HAP-1 (cell line): ENCODE measurements at regions not wholly inside any gene's neighbourhood (a gene's known extent, or its start where the extent isn't known, plus 50 kb on each side); places are given as distances from the start of the nearest gene placed in this dataset.

Experiments used
- DNase-seq, 2 experiments: peaks; one replicate each; pipeline ENCODE4 v3.0.0-alpha.2; 2016 to 2020; ENCODE audit warnings: low spot score in 2 of 2
- H3K27me3 ChIP-seq: fragments of 250-450 bp; sonication (Bioruptor Pico); 2 replicates; pipeline ENCODE4 v1.5.1; 2020; ENCODE audit warnings: low read depth, mild to moderate bottlenecking, moderate library complexity
- H3K36me3 ChIP-seq: fragments of 250-450 bp; sonication (Bioruptor Pico); replicated peaks from 2 replicates; pipeline ENCODE4 v1.5.1; 2020; ENCODE audit warnings: mild to moderate bottlenecking
- H3K4me1 ChIP-seq: fragments of 250-450 bp; sonication (Bioruptor Pico); 2 replicates; pipeline ENCODE4 v1.5.1; 2020; ENCODE audit warnings: mild to moderate bottlenecking
- H3K4me3 ChIP-seq: fragments of 250-450 bp; sonication (Bioruptor Pico); 2 replicates; pipeline ENCODE4 v1.5.1; 2020; ENCODE audit warnings: mild to moderate bottlenecking, moderate library complexity
- H3K9me3 ChIP-seq: fragments of 250-450 bp; sonication (Bioruptor Pico); 2 replicates; pipeline ENCODE4 v1.5.1; 2020; ENCODE audit warnings: mild to moderate bottlenecking, moderate library complexity
- in situ Hi-C: fragments of 300-500 bp; cut with MboI; formaldehyde crosslinking; loops from 3 replicates; pipeline ENCODE4 v1.14.3; 2020; ENCODE audit warnings: low sequenced_read_pairs, inconsistent platforms, mixed read lengths

DNA sequence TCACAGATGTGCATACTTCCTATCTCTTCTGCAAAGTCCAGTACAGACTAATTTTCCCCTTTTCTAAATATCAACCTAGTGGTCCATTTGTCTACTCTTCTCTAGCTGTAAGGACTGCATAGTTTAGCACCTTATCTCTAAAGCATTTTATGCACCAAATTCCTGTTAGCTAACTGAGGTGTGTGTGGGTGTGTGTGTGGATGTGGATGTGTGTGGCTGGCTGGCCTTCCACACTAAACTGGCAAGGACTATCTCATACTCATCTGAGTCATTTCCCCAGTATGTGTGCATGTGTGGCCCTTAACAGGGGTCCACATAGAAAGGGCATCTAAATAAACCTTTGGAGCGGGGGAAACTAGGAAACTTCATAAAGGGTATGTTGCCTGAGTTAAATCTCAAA is 139.6 kb downstream of the TTC32 start:
- Histone ChIP-seq H3K9me3 (no peaks in the 10 kb centered on the region), H3K4me1 (no peaks in the 10 kb centered on the region), H3K4me3 (no peak overlapping the region), H3K36me3 (no peaks in the 10 kb centered on the region), H3K27me3 (no peaks in the 10 kb centered on the region)
- DNase-seq: no peak
- in situ Hi-C loops: no loop called here

DNA sequence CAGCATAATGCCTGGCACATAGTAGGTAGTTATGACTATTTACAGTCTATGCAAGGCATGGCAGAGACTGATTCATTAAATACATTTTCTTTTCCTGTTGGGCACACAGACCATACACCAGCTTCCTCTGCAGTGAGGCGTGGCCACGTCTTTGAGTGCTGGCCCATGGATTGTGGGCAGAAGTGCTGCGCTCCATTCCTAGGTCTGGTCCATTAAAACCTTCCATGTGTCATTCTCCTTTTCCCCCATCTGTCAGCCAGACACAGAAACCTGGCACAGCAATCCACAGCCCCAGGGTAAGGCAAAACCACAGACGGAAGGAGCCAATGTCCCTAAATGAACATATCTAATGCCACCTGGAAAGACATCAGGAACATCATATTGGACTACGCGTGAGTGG is 141.9 kb downstream of the TTC32 start:
- Histone ChIP-seq H3K4me1 (no peaks in the 10 kb centered on the region), H3K27me3 (no peaks in the 10 kb centered on the region), H3K36me3 (no peaks in the 10 kb centered on the region), H3K4me3 (no peak overlapping the region), H3K9me3 (no peaks in the 10 kb centered on the region)
- no peak for DNase-seq
- in situ Hi-C loops: no loop called here

DNA sequence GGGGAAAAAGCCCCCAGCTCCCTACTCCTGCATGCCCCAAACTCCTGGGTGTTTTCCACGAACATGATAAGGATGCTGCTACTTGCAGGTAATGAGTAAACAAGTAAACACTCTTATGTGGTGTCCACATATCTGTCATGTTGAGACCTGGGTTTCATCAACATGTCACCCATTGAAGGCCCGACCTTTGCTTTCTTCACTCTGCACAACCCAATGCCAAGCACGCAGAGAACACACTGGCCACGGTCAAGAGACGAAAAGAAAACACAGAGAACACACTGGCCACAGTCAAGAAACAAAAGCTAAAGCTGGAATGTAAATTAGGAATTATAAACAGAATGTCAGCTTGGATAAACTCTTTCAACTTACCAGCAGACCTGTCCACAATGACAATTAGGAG is 143.1 kb downstream of the TTC32 start:
- no peaks in the 10 kb centered on the region for H3K36me3 ChIP-seq
- no peak overlapping the region for H3K4me3 ChIP-seq
- no peaks in the 10 kb centered on the region for H3K27me3 ChIP-seq
- H3K9me3 ChIP-seq: no peaks in the 10 kb centered on the region
- in situ Hi-C loops: no loop called here
- H3K4me1 ChIP-seq: no peaks in the 10 kb centered on the region
- DNase-seq: no peak

DNA sequence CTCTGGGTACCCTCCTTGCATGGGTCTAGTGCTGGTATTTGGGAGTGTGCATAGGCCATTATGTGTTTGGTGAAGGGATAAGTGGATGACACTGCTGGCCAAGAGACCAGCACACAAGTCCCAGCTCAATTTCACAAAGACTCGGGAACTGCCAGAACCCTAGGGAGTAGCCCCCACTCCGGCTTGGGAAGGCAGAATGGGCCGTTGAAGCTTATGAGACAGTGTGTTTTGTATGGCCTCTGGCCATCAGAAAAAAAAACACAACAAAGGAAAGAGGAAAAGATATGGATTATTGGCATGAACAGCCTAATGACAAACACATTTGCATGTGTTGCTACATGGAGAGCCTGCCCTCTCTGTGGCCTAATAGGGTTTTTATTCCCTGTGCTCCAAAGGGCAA is 144.2 kb downstream of the TTC32 start:
- Histone ChIP-seq H3K9me3 (no peaks in the 10 kb centered on the region), H3K4me3 (no peak overlapping the region), H3K4me1 (no peaks in the 10 kb centered on the region), H3K36me3 (no peaks in the 10 kb centered on the region), H3K27me3 (no peaks in the 10 kb centered on the region)
- DNase-seq: no peak
- in situ Hi-C loops: no loop called here

DNA sequence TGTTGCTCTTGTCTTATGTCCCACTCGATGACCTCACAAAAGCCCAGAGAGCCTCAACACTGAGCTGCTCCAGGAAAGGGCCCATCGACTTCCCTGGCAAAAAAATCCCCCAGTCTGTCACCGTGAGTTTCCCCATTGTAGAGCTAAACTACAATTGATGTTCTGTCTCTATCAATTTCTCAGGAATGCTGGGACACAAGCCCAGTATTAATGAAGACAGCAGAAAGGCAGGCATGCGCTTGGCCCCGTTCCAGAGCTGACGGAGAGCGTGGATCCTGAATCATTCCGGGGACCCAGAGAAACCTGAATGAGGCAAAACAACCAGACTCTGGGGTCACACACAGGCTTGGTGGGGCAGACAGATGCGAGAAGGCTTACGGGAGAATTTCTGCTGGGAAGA is 146.9 kb downstream of the TTC32 start:
- in situ Hi-C loops: no loop called here
- H3K36me3 ChIP-seq: no peaks in the 10 kb centered on the region
- DNase-seq: no peak

DNA sequence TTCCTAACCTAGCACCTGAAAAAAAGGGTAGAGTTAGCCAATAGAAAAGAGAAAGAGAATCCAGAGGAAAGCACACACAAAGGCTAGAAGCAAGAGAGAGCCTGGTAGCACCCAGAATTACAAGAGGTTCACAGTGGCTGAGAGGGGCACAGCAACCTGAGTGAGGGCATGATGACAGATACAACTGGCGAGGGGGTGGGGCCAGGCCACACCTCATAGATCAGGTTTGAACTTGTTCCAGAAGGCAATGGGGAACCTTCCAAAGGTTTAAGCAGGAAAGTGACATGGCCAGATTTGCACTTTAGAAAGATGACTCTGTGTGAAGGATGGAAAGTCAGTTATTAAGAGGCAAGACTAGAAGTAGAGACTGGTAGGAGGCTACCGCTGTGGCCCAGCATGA is 148.0 kb downstream of the TTC32 start:
- Histone ChIP-seq H3K4me1 (no peaks in the 10 kb centered on the region), H3K4me3 (no peak overlapping the region), H3K36me3 (no peaks in the 10 kb centered on the region), H3K27me3 (no peaks in the 10 kb centered on the region), H3K9me3 (no peaks in the 10 kb centered on the region)
- in situ Hi-C loops: no loop called here
- no peak for DNase-seq

More for the DNA sequence above, 146.9 kb downstream of the TTC32 start:
- Histone ChIP-seq H3K9me3 (no peaks in the 10 kb centered on the region), H3K4me3 (no peak overlapping the region), H3K4me1 (no peaks in the 10 kb centered on the region), H3K27me3 (no peaks in the 10 kb centered on the region)

DNA sequence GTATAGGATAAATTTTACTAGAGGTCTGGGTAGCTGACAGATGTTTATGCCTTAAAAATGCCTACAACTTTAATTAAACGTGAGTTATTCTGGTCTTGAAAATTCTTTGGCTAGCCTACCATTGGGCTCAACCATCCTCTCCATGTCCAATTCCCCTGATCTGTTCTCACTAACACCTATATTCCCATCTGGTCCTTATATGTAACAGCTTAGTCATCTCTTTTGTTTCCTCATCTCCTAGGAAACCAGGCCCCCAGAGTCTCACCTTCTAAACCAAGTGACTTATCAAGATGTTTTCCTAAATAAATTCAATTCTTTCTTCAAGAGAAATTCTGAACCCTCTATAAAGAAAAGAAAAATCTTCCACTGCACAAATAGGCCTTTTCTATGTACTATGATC is 148.5 kb downstream of the TTC32 start:
- Histone ChIP-seq H3K27me3 (no peaks in the 10 kb centered on the region), H3K9me3 (no peaks in the 10 kb centered on the region), H3K4me3 (no peak overlapping the region), H3K4me1 (no peaks in the 10 kb centered on the region), H3K36me3 (no peaks in the 10 kb centered on the region)
- in situ Hi-C loops: no loop called here
- no peak for DNase-seq

DNA sequence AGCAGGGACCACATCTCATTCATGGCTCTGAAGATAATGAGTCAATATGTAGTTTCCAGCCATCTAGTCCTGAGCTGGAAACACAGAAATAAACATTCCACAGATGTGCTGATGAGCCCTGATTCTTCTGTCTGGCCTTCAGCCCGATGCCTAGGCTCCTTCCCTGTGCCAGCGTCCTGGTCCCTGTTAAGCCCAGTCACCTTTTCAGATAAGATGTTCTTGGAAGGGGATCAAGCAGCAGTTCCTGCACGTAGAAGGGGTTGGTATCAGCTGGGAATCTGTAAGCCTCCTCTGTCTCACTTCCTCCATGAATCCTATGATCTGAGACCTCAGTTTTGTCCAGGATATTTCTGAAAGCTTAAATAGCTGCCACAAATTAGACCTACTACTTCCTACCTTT is 149.3 kb downstream of the TTC32 start:
- Histone ChIP-seq H3K9me3 (no peaks in the 10 kb centered on the region), H3K36me3 (no peaks in the 10 kb centered on the region), H3K4me1 (no peaks in the 10 kb centered on the region), H3K27me3 (no peaks in the 10 kb centered on the region), H3K4me3 (no peak overlapping the region)
- in situ Hi-C loops: no loop called here
- DNase-seq: no peak

DNA sequence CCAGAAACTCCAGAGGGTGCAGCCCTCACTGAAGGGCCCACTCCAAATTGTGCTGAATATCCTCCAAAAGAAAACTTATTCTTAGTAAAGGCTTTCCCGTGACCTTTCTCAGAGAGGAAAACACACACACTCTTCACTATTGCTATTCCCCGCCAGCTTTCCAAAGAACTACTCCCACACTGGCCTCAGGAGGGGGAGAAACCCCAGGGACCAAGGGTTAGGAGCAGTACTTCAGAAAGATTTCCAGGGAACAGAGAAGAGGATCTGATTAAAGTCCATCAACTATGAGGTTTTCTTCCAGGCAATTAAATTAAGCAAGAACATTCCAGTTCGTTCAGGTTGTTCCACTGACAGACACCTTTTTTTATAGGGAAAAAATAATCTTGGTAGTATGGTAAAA is 150.2 kb downstream of the TTC32 start:
- Histone ChIP-seq H3K36me3 (no peaks in the 10 kb centered on the region), H3K9me3 (no peaks in the 10 kb centered on the region), H3K4me1 (no peaks in the 10 kb centered on the region), H3K27me3 (no peaks in the 10 kb centered on the region), H3K4me3 (no peak overlapping the region)
- in situ Hi-C loops: no loop called here
- no peak for DNase-seq

DNA sequence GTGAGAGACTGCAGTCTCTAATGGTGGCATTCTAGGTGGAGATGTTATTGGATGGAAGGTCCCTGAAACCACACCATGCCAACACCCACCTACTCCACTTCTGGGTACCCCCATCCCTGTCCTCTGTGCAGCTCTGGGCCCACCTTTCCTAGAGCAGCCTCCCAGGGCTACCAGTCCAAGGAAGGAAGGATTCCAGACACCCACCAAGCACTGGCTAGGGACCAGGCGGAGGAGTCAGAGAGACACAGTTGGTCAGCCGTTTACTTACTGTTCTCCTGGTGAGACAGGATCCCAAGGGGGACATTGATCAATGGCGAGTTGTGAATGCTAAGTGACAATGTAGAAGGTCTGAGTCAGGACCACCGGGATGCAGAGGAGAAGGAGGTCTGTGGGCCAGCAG is 151.6 kb downstream of the TTC32 start:
- no peaks in the 10 kb centered on the region for H3K4me1 ChIP-seq
- no peaks in the 10 kb centered on the region for H3K9me3 ChIP-seq
- no peak for DNase-seq
- in situ Hi-C loops: no loop called here
- H3K36me3 ChIP-seq: no peaks in the 10 kb centered on the region
- no peaks in the 10 kb centered on the region for H3K27me3 ChIP-seq
- H3K4me3 ChIP-seq: no peak overlapping the region

DNA sequence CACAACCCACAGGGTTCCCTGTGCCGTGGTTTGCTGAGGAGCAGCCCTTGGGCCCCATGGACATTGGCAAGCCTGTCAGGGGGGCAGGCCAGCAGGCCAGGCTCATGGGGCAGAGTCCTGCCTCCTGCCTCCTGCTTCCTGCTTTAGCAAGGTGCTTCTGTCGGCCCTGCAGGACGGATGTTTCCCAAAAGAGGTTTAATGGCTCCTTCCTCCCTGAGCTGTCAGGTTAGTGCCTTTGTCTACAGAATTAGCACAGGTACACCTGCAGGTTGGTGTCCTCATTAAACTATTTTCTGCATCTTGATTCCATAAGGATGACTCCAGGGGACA is 152.3 kb downstream of the TTC32 start:
- H3K27me3 ChIP-seq: no peaks in the 10 kb centered on the region
- no peaks in the 10 kb centered on the region for H3K36me3 ChIP-seq
- in situ Hi-C loops: no loop called here
- H3K9me3 ChIP-seq: no peaks in the 10 kb centered on the region
- no peak overlapping the region for H3K4me3 ChIP-seq
- H3K4me1 ChIP-seq: no peaks in the 10 kb centered on the region
- DNase-seq: no peak

DNA sequence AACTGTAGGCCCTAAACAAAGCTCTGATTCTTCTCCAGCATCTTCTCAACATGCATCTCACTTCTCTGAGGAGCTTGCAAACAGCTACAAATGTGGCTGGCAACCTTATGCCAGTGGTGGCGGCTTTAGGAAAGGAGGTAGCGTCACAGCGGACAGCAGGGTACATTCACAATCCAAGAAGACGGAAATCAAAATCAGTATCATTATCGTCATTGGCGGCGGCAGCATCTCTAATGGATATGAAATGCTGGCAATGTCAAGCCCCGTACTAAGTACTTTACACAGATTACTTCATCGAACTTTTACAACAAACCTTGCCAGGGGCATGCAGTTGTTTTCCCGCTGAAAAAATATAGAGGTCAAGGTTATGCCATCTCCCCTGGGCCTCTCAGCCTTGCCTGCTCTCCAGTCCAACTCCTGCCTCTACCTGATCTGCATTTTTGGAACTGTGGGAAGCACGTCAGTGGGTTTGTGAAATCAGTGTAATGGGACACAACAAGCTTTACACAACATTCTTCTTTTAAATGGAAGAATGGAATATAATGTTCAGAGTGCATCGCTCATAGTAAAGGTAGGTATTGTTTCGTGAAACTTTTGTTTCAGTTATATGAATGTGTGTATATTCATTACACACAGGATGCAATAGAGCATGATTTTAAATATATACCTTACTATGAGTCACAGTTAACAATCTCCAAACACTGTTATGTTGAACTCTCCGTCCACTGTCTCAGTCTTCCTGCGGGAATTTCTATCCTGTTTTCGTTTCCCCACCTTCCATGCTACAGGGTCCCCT is 152.9 kb downstream of the TTC32 start:
- no peaks in the 10 kb centered on the region for H3K4me1 ChIP-seq
- no peaks in the 10 kb centered on the region for H3K36me3 ChIP-seq
- in situ Hi-C loops: no loop called here
- no peaks in the 10 kb centered on the region for H3K9me3 ChIP-seq
- no peaks in the 10 kb centered on the region for H3K27me3 ChIP-seq
- DNase-seq: no peak
- H3K4me3 ChIP-seq: no peak overlapping the region

DNA sequence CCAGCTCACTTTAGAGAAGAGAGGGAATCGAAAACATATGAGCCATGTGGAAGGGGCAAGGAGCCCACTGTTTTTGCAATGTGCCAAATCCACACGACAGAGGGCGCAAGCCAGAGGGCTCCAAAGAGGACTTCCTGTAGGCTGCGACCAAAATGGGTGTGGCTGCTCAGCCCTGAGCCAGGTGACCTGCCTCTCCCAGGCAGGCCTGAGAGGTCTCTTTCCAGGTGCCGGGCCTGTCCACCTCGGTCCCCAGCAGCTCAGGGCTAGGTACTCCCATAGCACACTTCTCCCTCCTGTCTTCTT is 153.8 kb downstream of the TTC32 start:
- no peaks in the 10 kb centered on the region for H3K36me3 ChIP-seq
- in situ Hi-C loops: no loop called here
- no peaks in the 10 kb centered on the region for H3K9me3 ChIP-seq
- no peak for DNase-seq
- H3K4me3 ChIP-seq: no peak overlapping the region
- H3K4me1 ChIP-seq: no peaks in the 10 kb centered on the region
- no peaks in the 10 kb centered on the region for H3K27me3 ChIP-seq

DNA sequence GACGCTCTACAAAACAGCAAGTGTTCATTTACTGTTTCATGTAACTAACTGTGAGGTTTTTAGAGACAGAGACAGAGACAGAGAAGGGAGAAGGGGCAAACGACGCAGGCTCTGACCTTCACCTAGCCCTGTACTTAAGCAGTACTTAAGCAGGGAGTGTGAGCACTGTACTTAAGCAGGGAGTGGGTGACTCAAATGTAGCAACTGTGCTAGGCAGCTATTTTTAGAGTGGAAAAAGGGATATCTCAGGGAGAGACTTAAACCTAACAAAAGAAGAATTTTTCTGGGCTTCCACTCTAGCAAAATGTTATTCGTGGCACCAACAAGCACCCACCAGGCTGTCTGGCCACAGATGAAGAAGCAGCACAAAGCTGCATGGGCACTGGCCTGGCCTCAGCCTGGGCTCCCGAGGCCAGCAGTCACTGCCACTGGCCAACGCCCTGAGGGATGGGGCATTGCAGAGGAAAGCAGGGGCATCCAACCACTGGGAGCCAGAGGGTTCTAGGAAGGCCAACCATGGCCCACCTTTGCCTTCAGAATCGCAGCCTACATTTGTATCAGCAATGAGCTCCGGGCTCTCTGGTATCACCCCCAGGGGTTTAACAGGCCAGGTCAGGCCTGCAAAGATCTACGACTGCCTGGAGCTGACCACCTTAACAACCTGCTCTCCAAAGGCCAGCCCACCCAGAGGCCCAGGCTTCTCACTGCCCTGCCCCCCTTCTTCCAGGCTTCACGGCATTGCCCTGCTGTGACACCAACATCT is 154.3 kb downstream of the TTC32 start:
- no peaks in the 10 kb centered on the region for H3K27me3 ChIP-seq
- no peaks in the 10 kb centered on the region for H3K4me1 ChIP-seq
- no peaks in the 10 kb centered on the region for H3K9me3 ChIP-seq
- H3K36me3 ChIP-seq: no peaks in the 10 kb centered on the region
- no peak overlapping the region for H3K4me3 ChIP-seq
- in situ Hi-C loops: no loop called here
- DNase-seq: no peak
